ENCODE measurements at regions not wholly inside any gene's neighbourhood (a gene's known extent, or its start where the extent isn't known, plus 50 kb on each side); places are given as distances from the start of the nearest gene placed in this dataset.

DNA sequence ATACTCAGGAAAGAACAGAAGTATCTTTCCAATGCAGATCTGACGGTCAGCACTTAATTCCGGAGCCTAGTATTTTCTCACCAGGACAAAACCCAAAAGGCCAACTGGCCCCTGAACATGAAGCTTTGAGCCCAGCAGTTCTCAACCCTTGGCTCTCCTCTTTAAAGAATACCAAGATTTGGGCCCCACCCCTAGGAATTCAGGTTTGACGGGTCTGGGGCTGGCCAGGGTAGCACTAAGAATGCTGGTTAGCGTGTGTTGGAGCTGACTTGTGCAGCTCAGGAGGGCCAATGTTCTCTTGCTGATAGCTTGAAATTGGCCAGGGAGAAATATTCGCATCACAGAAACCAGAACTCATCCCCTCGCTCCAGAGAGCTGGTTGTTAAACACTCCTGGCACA lies 88.3 kb upstream of the PTCH1 start:
- TF ChIP-seq, protein P1, sequence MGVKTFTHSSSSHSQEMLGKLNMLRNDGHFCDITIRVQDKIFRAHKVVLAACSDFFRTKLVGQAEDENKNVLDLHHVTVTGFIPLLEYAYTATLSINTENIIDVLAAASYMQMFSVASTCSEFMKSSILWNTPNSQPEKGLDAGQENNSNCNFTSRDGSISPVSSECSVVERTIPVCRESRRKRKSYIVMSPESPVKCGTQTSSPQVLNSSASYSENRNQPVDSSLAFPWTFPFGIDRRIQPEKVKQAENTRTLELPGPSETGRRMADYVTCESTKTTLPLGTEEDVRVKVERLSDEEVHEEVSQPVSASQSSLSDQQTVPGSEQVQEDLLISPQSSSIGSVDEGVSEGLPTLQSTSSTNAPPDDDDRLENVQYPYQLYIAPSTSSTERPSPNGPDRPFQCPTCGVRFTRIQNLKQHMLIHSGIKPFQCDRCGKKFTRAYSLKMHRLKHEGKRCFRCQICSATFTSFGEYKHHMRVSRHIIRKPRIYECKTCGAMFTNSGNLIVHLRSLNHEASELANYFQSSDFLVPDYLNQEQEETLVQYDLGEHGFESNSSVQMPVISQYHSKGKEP (tag by site-specific recombination; IDR thresholded peaks at IDR 0.05), result no peak
- TF ChIP-seq SP2 (tag by site-specific recombination; IDR thresholded peaks at IDR 0.05) (no peak), ZNF175 (tag by site-specific recombination; IDR thresholded peaks at IDR 0.05) (no peak), ZNF701 (tag by site-specific recombination; IDR thresholded peaks at IDR 0.05) (no peak), RBAK (tag by site-specific recombination; IDR thresholded peaks at IDR 0.05) (no peak), ZNF274 (IDR thresholded peaks at IDR 0.05; ENCODE audit: low read length) (no peak), ZNF274 (tag by site-specific recombination; IDR thresholded peaks at IDR 0.05; ENCODE audit: borderline replicate concordance) (no peak), YY1 (tag by site-specific recombination; IDR thresholded peaks at IDR 0.05) (no peak), ZBTB17 (tag by site-specific recombination; IDR thresholded peaks at IDR 0.05) (no peak), SETDB1 (IDR thresholded peaks at IDR 0.05; ENCODE audit: insufficient read length, low read length) (no peak)
- TF ChIP-seq, protein P2, sequence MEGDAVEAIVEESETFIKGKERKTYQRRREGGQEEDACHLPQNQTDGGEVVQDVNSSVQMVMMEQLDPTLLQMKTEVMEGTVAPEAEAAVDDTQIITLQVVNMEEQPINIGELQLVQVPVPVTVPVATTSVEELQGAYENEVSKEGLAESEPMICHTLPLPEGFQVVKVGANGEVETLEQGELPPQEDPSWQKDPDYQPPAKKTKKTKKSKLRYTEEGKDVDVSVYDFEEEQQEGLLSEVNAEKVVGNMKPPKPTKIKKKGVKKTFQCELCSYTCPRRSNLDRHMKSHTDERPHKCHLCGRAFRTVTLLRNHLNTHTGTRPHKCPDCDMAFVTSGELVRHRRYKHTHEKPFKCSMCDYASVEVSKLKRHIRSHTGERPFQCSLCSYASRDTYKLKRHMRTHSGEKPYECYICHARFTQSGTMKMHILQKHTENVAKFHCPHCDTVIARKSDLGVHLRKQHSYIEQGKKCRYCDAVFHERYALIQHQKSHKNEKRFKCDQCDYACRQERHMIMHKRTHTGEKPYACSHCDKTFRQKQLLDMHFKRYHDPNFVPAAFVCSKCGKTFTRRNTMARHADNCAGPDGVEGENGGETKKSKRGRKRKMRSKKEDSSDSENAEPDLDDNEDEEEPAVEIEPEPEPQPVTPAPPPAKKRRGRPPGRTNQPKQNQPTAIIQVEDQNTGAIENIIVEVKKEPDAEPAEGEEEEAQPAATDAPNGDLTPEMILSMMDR (tag by site-specific recombination; IDR thresholded peaks at IDR 0.05), result no peak
- TF ChIP-seq, protein P3, sequence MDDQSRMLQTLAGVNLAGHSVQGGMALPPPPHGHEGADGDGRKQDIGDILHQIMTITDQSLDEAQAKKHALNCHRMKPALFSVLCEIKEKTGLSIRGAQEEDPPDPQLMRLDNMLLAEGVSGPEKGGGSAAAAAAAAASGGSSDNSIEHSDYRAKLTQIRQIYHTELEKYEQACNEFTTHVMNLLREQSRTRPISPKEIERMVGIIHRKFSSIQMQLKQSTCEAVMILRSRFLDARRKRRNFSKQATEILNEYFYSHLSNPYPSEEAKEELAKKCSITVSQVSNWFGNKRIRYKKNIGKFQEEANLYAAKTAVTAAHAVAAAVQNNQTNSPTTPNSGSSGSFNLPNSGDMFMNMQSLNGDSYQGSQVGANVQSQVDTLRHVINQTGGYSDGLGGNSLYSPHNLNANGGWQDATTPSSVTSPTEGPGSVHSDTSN (CRISPR knock-in tag; IDR thresholded peaks at IDR 0.05), result no peak
- TF ChIP-seq, protein P4, sequence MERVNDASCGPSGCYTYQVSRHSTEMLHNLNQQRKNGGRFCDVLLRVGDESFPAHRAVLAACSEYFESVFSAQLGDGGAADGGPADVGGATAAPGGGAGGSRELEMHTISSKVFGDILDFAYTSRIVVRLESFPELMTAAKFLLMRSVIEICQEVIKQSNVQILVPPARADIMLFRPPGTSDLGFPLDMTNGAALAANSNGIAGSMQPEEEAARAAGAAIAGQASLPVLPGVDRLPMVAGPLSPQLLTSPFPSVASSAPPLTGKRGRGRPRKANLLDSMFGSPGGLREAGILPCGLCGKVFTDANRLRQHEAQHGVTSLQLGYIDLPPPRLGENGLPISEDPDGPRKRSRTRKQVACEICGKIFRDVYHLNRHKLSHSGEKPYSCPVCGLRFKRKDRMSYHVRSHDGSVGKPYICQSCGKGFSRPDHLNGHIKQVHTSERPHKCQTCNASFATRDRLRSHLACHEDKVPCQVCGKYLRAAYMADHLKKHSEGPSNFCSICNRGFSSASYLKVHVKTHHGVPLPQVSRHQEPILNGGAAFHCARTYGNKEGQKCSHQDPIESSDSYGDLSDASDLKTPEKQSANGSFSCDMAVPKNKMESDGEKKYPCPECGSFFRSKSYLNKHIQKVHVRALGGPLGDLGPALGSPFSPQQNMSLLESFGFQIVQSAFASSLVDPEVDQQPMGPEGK (tag by site-specific recombination; IDR thresholded peaks at IDR 0.05), result no peak
- TF ChIP-seq, protein P5, sequence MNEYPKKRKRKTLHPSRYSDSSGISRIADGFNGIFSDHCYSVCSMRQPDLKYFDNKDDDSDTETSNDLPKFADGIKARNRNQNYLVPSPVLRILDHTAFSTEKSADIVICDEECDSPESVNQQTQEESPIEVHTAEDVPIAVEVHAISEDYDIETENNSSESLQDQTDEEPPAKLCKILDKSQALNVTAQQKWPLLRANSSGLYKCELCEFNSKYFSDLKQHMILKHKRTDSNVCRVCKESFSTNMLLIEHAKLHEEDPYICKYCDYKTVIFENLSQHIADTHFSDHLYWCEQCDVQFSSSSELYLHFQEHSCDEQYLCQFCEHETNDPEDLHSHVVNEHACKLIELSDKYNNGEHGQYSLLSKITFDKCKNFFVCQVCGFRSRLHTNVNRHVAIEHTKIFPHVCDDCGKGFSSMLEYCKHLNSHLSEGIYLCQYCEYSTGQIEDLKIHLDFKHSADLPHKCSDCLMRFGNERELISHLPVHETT (tag by site-specific recombination; IDR thresholded peaks at IDR 0.05), result no peak
- TF ChIP-seq, protein P6, sequence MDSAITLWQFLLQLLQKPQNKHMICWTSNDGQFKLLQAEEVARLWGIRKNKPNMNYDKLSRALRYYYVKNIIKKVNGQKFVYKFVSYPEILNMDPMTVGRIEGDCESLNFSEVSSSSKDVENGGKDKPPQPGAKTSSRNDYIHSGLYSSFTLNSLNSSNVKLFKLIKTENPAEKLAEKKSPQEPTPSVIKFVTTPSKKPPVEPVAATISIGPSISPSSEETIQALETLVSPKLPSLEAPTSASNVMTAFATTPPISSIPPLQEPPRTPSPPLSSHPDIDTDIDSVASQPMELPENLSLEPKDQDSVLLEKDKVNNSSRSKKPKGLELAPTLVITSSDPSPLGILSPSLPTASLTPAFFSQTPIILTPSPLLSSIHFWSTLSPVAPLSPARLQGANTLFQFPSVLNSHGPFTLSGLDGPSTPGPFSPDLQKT (IDR thresholded peaks at IDR 0.05; ENCODE audit: borderline replicate concordance, low read depth, low read length), result no peak
